ENCODE measurements at regions not wholly inside any gene's neighbourhood (a gene's known extent, or its start where the extent isn't known, plus 50 kb on each side); places are given as distances from the start of the nearest gene placed in this dataset.

DNA sequence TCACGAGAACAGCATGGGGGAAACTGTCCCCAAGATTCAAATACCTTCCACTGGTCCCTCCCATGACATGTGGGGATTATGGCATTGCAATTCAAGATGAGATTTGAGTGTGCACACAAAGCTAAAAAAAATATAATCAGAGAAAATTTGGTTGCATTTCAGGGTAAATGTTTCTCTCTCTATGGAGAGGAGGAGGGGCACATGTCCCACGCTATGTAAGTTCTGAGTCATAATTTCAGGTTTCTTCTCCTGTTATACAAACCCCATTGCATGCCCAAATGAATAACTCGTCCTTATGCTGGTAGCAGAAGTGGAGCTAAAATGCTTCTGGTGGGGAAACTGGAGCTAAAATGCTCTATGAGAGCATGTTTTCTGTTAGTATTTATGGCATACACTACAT is 209.7 kb upstream of the DCBLD2 start:
- Histone ChIP-seq H3K4me3 (no peak overlapping the region), H3K4me1 (peaks cover 0 to 3% (median 0%) of the 10 kb centered on the region in 3 donors), H3K27ac (no peak overlapping the region), H3K36me3 (no peaks in the 10 kb centered on the region), H3K9me3 (no peaks in the 10 kb centered on the region), H3K27me3 (no peaks in the 10 kb centered on the region)
- intact Hi-C loops (cut with DNase I), result no loop called here
- 38 to 55% methylated on average over 3 of the region's 3 CpGs for WGBS, 2 donors
- no peak for DNase-seq
- no peak for TF ChIP-seq POLR2A (IDR thresholded peaks at IDR 0.05)
- TF ChIP-seq, protein P1, sequence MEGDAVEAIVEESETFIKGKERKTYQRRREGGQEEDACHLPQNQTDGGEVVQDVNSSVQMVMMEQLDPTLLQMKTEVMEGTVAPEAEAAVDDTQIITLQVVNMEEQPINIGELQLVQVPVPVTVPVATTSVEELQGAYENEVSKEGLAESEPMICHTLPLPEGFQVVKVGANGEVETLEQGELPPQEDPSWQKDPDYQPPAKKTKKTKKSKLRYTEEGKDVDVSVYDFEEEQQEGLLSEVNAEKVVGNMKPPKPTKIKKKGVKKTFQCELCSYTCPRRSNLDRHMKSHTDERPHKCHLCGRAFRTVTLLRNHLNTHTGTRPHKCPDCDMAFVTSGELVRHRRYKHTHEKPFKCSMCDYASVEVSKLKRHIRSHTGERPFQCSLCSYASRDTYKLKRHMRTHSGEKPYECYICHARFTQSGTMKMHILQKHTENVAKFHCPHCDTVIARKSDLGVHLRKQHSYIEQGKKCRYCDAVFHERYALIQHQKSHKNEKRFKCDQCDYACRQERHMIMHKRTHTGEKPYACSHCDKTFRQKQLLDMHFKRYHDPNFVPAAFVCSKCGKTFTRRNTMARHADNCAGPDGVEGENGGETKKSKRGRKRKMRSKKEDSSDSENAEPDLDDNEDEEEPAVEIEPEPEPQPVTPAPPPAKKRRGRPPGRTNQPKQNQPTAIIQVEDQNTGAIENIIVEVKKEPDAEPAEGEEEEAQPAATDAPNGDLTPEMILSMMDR (IDR thresholded peaks at IDR 0.05), result no peak

DNA sequence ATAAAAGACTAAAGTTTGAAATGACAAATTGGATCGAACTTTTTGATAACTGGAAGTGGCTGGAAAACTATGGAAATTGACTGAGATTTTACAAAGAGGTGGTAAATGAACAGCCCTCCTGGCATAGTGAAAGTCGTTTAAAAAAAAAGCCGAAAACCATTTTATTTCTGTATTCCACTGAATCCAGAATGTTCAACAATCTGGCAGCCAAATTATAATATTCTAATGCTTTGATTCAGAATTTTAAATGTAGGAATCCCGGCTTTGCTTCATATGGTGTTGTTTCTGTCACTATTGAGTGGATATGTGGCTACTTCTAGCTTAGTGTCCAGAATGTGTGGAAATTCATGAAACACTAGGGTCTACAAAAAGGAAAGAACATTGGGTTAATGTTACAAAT is 208.9 kb upstream of the DCBLD2 start:
- Histone ChIP-seq H3K9me3 (no peaks in the 10 kb centered on the region), H3K4me1 (peaks cover 0 to 3% (median 0%) of the 10 kb centered on the region in 3 donors), H3K27me3 (no peaks in the 10 kb centered on the region), H3K27ac (no peak overlapping the region), H3K36me3 (no peaks in the 10 kb centered on the region), H3K4me3 (no peak overlapping the region)
- TF ChIP-seq POLR2A (IDR thresholded peaks at IDR 0.05), result no peak
- TF ChIP-seq, protein P1 (IDR thresholded peaks at IDR 0.05), result no peak
- 83 to 92% methylated on average over 4 of the region's 4 CpGs for WGBS, 2 donors
- intact Hi-C loops (cut with DNase I), result no loop called here
- DNase-seq, result no peak

DNA sequence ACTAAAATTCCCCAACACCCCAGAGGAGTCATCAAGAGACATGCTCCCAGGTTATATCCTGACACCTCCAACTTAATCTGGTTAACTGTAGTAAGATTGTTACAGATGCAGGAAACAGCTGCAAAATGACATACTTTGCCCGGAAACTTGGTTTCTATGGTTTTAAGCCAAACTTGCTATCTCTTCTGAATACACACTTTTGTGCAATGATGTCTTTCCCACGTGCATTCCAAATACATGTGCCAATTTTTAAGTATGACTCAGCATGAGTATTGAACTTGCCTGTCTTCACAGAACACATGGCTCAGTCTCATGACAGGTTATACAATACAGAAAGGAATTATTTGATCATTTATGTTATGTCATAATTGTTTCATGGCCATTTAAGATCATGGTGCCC is 207.0 kb upstream of the DCBLD2 start:
- Histone ChIP-seq H3K36me3 (no peaks in the 10 kb centered on the region), H3K9me3 (no peaks in the 10 kb centered on the region), H3K4me1 (peaks cover 0 to 3% (median 0%) of the 10 kb centered on the region in 3 donors), H3K4me3 (no peak overlapping the region), H3K27me3 (no peaks in the 10 kb centered on the region), H3K27ac (no peak overlapping the region)
- no peak for TF ChIP-seq POLR2A (IDR thresholded peaks at IDR 0.05)
- TF ChIP-seq, protein P1 (IDR thresholded peaks at IDR 0.05), result no peak
- intact Hi-C loops (cut with DNase I), result no loop called here
- 15 to 21% methylated on average over 2 of the region's 2 CpGs for WGBS, 2 donors
- no peak for DNase-seq

DNA sequence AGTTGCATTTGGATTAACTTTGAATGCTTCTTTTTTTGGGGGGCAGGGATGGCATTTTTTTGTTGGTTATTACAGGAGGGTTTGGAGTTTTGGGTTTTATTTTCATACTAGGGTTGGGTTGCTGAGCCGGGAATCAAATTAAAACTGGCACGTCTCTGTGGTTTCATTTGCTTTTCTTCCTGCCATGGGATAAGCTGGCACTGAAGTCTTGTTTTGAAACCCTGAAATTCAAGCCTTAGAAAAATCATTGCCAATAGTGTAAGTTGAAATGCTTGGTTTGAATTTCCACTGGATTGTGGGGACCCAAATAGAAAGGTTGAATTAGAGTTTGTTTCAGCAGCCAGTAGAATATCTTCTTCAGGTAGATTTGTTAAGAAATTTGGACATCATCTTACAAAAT is 193.1 kb upstream of the DCBLD2 start:
- TF ChIP-seq POLR2A (IDR thresholded peaks at IDR 0.05), result no peak
- TF ChIP-seq, protein P1 (IDR thresholded peaks at IDR 0.05), result no peak
- H3K4me1 ChIP-seq, result no peaks in the 10 kb centered on the region
- no peak overlapping the region for H3K27ac ChIP-seq
- no peak for DNase-seq
- H3K9me3 ChIP-seq, result no peaks in the 10 kb centered on the region
- no peaks in the 10 kb centered on the region for H3K27me3 ChIP-seq
- no peaks in the 10 kb centered on the region for H3K36me3 ChIP-seq
- intact Hi-C loops (cut with DNase I), result no loop called here
- 69 to 75% methylated on average over 2 of the region's 2 CpGs for WGBS, 2 donors
- H3K4me3 ChIP-seq, result no peak overlapping the region

DNA sequence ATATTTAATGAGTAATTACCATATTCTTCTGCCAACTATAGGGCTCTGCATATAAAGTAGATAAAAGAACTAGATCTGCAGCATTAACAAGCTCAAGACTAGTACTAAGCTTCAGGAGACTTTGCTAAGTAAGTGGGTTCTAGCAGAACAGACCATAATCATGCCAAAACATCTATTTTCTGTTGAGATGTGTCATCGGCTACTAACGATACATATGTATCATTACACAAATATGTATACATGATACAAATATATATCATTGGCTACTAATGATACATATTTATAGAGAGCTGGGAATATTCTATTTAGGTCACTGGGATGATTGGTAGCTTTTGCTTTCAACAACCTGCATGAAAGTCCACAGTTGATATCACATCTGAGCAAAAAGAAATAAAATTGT is 185.8 kb upstream of the DCBLD2 start:
- H3K4me3 ChIP-seq, result no peak overlapping the region
- TF ChIP-seq, protein P1 (IDR thresholded peaks at IDR 0.05), result no peak
- no peak for TF ChIP-seq POLR2A (IDR thresholded peaks at IDR 0.05)
- 64 to 79% methylated on average over 2 of the region's 2 CpGs for WGBS, 2 donors
- no peaks in the 10 kb centered on the region for H3K27me3 ChIP-seq
- no peaks in the 10 kb centered on the region for H3K36me3 ChIP-seq
- no peak for DNase-seq
- no peaks in the 10 kb centered on the region for H3K4me1 ChIP-seq
- no peak overlapping the region for H3K27ac ChIP-seq
- intact Hi-C loops (cut with DNase I), result no loop called here
- H3K9me3 ChIP-seq, result no peaks in the 10 kb centered on the region

All from esophagus squamous epithelium (tissue), 5 donors.